ENCODE measurements at regions not wholly inside any gene's neighbourhood (a gene's known extent, or its start where the extent isn't known, plus 50 kb on each side); places are given as distances from the start of the nearest gene placed in this dataset.

GRCh38 chr15:69609776-69610175 lies 157.2 kb downstream of the RPLP1 start:
- TF ChIP-seq CTCF (IDR thresholded peaks at IDR 0.05) (no peak), POLR2AphosphoS5 (IDR thresholded peaks at IDR 0.05) (no peak)

Measured in sigmoid colon (tissue), 4 donors.